Mucosa of rectum (tissue), 2 donors: ENCODE measurements at regions not wholly inside any gene's neighbourhood (a gene's known extent, or its start where the extent isn't known, plus 50 kb on each side); places are given as distances from the start of the nearest gene placed in this dataset.

Experiments
- H3K27ac ChIP-seq, 2 donors: one replicate each; pipeline ENCODE4 v1.7.0; 2013; ENCODE audit warnings: inconsistent platforms in 2 of 2, low read depth in 2 of 2, low read length in 2 of 2
- H3K27me3 ChIP-seq, 2 donors: one replicate each; pipeline ENCODE4 v1.7.0; 2013; ENCODE audit warnings: low read length in 2 of 2; ENCODE audit not compliant: control insufficient read depth in 2 of 2, insufficient read depth in 2 of 2
- H3K36me3 ChIP-seq, 2 donors: one replicate each; pipeline ENCODE4 v1.7.0; 2013; ENCODE audit warnings: low read length in 2 of 2; ENCODE audit not compliant: control insufficient read depth in 2 of 2, insufficient read depth in 2 of 2
- H3K4me1 ChIP-seq, 2 donors: one replicate each; pipeline ENCODE4 v1.7.0; 2013; ENCODE audit warnings: low read length in 2 of 2, mild to moderate bottlenecking in 1 of 2; ENCODE audit not compliant: control insufficient read depth in 2 of 2, insufficient read depth in 2 of 2
- H3K4me3 ChIP-seq, 2 donors: one replicate each; pipeline ENCODE4 v1.7.0; 2013; ENCODE audit warnings: low read length in 2 of 2
- H3K9ac ChIP-seq, 2 donors: one replicate each; pipeline ENCODE4 v1.7.0; 2013; ENCODE audit warnings: low read length in 2 of 2, low read depth in 1 of 2, mild to moderate bottlenecking in 1 of 2
- H3K9me3 ChIP-seq, 2 donors: one replicate each; pipeline ENCODE4 v1.7.0; 2013; ENCODE audit warnings: low read length in 2 of 2; ENCODE audit not compliant: control insufficient read depth in 2 of 2
- donor health status: healthy.
- donor health status: Normal muscosa, but diverticular disease.

DNA sequence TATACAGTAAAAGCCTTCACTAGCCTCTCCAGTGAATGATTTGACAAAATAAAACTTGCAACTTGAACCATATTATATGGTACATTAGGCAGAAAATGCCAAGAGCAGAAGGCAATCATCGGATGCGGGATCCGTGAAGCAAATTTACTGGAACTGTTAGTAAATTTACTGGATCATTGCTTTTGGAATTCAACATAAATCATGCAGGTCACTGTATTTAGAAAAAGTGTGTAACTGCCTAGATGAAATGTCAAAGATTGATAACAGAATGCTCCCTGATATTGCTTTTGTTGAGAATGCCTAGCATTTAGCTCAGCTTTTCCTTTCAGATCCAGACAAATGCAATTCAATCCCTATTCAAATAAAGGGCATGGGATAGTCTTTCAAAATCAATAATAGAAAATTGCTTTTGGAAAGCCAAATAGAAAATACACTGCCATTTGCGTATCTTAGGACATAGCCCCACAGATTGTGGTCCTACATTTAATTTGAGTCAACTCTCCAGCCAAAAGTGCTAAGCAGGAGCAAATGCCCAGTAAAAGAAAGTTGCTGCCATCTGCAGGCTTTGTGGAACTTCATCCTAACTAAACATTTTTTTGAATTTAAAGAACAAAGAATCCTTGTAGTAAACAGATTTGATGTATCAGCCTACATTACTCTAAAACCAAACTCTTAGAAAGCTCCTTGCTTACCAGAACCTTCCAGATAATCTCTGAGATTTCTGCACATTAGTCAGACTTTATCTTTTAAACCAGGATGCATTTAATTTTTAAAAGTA lies 109.5 kb upstream of the HSF2 start:
- Histone ChIP-seq H3K9ac (no peak overlapping the region), H3K27me3 (no peaks in the 10 kb centered on the region), H3K27ac (no peak overlapping the region), H3K4me3 (no peak overlapping the region), H3K9me3 (no peaks in the 10 kb centered on the region), H3K36me3 (no peaks in the 10 kb centered on the region), H3K4me1 (no peaks in the 10 kb centered on the region)

GRCh38 chr6:122297010-122297409 lies 102.4 kb upstream of the HSF2 start:
- Histone ChIP-seq H3K27me3 (no peaks in the 10 kb centered on the region), H3K4me1 (no peaks in the 10 kb centered on the region), H3K9ac (no peak overlapping the region), H3K4me3 (no peak overlapping the region), H3K36me3 (no peaks in the 10 kb centered on the region), H3K9me3 (no peaks in the 10 kb centered on the region), H3K27ac (no peak overlapping the region)

DNA sequence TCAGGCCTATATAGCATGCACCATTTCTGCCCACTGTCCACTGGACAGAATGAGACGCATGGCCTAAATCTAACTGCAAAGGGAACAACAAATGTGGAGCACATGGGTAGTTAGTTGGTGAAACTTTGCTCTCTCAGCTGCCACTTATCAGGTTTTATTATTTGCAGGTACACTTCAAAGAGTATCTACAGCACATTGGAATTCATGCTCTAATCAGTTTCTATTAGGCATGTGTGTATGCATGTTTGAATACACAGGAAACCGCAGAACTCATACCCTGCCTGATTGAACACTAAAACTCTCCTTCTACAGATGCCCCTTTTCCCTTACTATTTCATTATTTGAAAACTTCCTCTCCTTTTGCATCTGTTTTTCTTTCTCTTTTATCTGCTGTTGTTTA lies 97.4 kb upstream of the HSF2 start:
- no peaks in the 10 kb centered on the region for H3K9me3 ChIP-seq
- no peaks in the 10 kb centered on the region for H3K4me1 ChIP-seq
- no peak overlapping the region for H3K4me3 ChIP-seq
- no peaks in the 10 kb centered on the region for H3K36me3 ChIP-seq
- H3K27me3 ChIP-seq, result no peaks in the 10 kb centered on the region
- H3K27ac ChIP-seq, result no peak overlapping the region
- H3K9ac ChIP-seq, result no peak overlapping the region

DNA sequence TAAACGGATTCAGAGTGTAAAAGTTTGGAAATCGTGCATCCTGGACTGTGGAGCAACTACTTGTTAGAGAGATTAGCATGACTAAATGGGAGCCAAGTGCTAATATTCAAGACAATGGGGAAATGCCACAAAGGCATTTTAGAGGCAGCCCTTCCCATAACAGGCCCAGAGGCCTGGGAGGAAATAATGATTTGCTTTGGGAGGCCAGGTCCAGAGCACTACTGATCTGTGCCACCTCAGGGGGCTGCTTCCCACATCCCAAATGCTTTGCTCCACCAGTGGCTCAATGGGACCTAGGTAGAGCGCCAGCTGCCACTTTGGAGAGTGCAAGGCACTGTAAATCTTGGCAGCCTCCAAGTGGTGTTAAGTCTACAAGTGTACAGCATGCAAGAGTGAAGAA lies 91.9 kb upstream of the HSF2 start:
- H3K27ac ChIP-seq, result no peak overlapping the region
- H3K4me3 ChIP-seq, result no peak overlapping the region
- H3K9me3 ChIP-seq, result no peaks in the 10 kb centered on the region
- H3K36me3 ChIP-seq, result no peaks in the 10 kb centered on the region
- H3K4me1 ChIP-seq, result no peaks in the 10 kb centered on the region
- H3K27me3 ChIP-seq, result no peaks in the 10 kb centered on the region
- no peak overlapping the region for H3K9ac ChIP-seq

DNA sequence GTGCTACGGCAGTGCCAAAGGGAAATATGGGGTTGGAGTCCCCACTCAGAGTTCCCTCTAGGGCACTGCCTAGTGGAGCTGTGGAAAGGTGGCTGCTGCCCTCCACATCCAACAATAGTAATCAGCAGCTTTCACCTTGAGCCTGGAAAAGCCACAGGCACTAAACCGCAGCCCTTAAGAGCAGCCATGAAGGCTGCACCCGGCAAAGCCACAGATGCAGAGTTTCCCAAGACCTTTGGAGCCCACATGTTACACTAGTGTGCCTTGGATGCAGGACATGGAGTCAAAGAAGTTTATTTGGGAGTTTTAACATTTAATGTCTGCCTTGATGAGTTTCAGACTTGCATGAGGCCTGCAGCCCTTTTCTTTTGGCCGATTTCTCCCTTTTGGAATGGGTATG lies 91.4 kb upstream of the HSF2 start:
- Histone ChIP-seq H3K27me3 (no peaks in the 10 kb centered on the region), H3K36me3 (no peaks in the 10 kb centered on the region), H3K27ac (no peak overlapping the region), H3K4me1 (no peaks in the 10 kb centered on the region), H3K9ac (no peak overlapping the region), H3K9me3 (no peaks in the 10 kb centered on the region), H3K4me3 (no peak overlapping the region)

DNA sequence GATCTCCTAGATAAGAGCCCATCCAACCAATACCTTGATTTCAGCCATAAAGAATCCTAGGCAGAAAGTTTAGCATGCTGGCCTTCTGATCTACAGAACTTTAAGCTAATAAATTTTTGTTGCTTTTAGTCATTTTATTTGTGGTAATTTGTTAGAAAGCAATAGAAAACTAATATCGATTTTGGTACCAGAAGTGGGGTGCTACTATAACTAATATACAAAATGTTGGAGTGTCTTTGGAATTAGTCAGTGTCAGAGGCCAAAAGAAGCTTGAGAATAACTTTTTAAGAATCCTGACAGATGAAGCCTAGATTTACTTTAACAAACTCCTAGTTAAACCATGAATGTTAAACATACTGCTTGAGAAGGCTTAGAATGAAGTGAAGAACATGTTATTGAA lies 83.6 kb upstream of the HSF2 start:
- Histone ChIP-seq H3K27me3 (no peaks in the 10 kb centered on the region), H3K27ac (no peak overlapping the region), H3K36me3 (no peaks in the 10 kb centered on the region), H3K9me3 (no peaks in the 10 kb centered on the region), H3K9ac (no peak overlapping the region), H3K4me3 (no peak overlapping the region), H3K4me1 (no peaks in the 10 kb centered on the region)

- no peaks in the 10 kb centered on the region for H3K27me3 ChIP-seq
- no peak overlapping the region for H3K9ac ChIP-seq
- no peaks in the 10 kb centered on the region for H3K9me3 ChIP-seq
- no peaks in the 10 kb centered on the region for H3K36me3 ChIP-seq
- H3K4me3 ChIP-seq, result peak overlapping the region; percentile 49 to 55
- no peak overlapping the region for H3K27ac ChIP-seq
- H3K4me1 ChIP-seq, result no peaks in the 10 kb centered on the region
Measured at GRCh38 chr6:122322824-122323223, 76.6 kb upstream of the HSF2 start.

GRCh38 chr6:122323361-122323760 lies 76.1 kb upstream of the HSF2 start:
- H3K4me1 ChIP-seq, result no peaks in the 10 kb centered on the region
- no peak overlapping the region for H3K9ac ChIP-seq
- H3K4me3 ChIP-seq, result peak overlapping the region; percentile 49 to 55
- no peaks in the 10 kb centered on the region for H3K9me3 ChIP-seq
- H3K36me3 ChIP-seq, result no peaks in the 10 kb centered on the region
- H3K27ac ChIP-seq, result no peak overlapping the region
- no peaks in the 10 kb centered on the region for H3K27me3 ChIP-seq

DNA sequence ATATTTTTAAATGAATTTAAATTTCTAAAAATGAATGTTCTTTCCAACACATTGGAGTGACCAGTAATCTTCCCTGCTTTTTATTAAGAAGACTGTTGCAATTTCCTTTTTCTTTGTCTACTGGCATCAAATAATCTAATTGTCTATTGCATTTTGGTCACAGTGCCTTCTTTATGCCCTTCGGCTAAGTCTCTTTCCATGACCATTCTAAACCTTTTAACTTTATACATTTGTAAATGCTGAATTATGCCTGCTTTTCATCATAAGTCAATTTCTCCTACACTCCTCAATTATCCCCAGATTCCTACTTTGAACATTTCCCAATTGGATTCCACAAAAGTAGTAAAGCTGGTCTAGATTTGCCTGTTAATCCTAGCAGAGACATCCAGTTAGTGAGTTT lies 69.1 kb upstream of the HSF2 start:
- Histone ChIP-seq H3K27me3 (no peaks in the 10 kb centered on the region), H3K27ac (no peak overlapping the region), H3K9me3 (no peaks in the 10 kb centered on the region), H3K9ac (no peak overlapping the region), H3K4me3 (no peak overlapping the region), H3K4me1 (no peaks in the 10 kb centered on the region), H3K36me3 (no peaks in the 10 kb centered on the region)

GRCh38 chr6:122337645-122338044 lies 61.8 kb upstream of the HSF2 start:
- H3K27me3 ChIP-seq, result no peaks in the 10 kb centered on the region
- H3K9me3 ChIP-seq, result no peaks in the 10 kb centered on the region
- H3K27ac ChIP-seq, result no peak overlapping the region
- H3K9ac ChIP-seq, result no peak overlapping the region
- H3K36me3 ChIP-seq, result no peaks in the 10 kb centered on the region
- H3K4me3 ChIP-seq, result no peak overlapping the region
- no peaks in the 10 kb centered on the region for H3K4me1 ChIP-seq

DNA sequence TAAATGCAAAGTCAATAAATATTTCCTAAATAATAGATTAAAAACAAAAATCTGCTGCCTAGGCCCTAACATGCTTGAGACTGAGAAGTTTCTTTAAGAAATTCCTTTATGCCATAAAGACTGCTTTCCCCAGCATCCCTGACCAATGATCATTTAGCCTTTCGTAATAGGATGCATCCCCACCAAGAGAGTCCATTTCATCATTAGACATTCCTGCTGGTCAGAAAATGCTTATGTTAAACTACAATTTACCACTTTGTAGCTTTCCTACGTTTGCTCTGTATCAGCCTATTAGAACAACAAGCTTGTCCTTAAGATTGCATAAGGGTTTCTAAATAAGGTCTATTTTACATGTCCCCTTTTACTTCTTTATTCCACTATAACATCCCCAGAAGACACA lies 59.8 kb upstream of the HSF2 start:
- H3K4me3 ChIP-seq, result no peak overlapping the region
- H3K9me3 ChIP-seq, result no peaks in the 10 kb centered on the region
- H3K27ac ChIP-seq, result no peak overlapping the region
- H3K4me1 ChIP-seq, result no peaks in the 10 kb centered on the region
- no peak overlapping the region for H3K9ac ChIP-seq
- H3K27me3 ChIP-seq, result no peaks in the 10 kb centered on the region
- H3K36me3 ChIP-seq, result no peaks in the 10 kb centered on the region
